Neural progenitor cell (in vitro differentiated cells): ENCODE measurements at regions not wholly inside any gene's neighbourhood (a gene's known extent, or its start where the extent isn't known, plus 50 kb on each side); places are given as distances from the start of the nearest gene placed in this dataset.

Source experiments
- DNase-seq: peaks from one replicate; pipeline ENCODE4 v3.0.0-alpha.2; 2016; ENCODE audit warnings: low spot score
- H2AFZ ChIP-seq: fragments of 200-600 bp; sonication (generic); replicated peaks from 2 replicates; pipeline ENCODE4 v1.6.1; 2016; ENCODE audit warnings: antibody characterized with exemption
- H3F3A ChIP-seq: fragments of 200-600 bp; sonication (generic); 2 replicates; pipeline ENCODE4 v1.6.1; 2016; ENCODE audit warnings: antibody characterized with exemption, low read depth
- H3K27ac ChIP-seq: fragments of 200-600 bp; sonication (generic); 2 replicates; pipeline ENCODE4 v1.5.1; 2016; ENCODE audit warnings: mild to moderate bottlenecking
- H3K27me3 ChIP-seq: fragments of 200-600 bp; sonication (generic); 2 replicates; pipeline ENCODE4 v1.6.1; 2016; ENCODE audit warnings: mild to moderate bottlenecking, moderate library complexity
- H3K36me3 ChIP-seq: fragments of 200-600 bp; sonication (generic); 2 replicates; pipeline ENCODE4 v1.5.1; 2016
- H3K4me1 ChIP-seq: fragments of 200-600 bp; sonication (generic); 2 replicates; pipeline ENCODE4 v1.6.1; 2016; ENCODE audit warnings: mixed run types
- H3K4me2 ChIP-seq: fragments of 200-600 bp; sonication (generic); 2 replicates; pipeline ENCODE4 v1.6.1; 2016
- H3K4me3 ChIP-seq: fragments of 200-600 bp; sonication (generic); 2 replicates; pipeline ENCODE4 v1.5.1; 2016
- H3K79me2 ChIP-seq: fragments of 200-600 bp; sonication (generic); 2 replicates; pipeline ENCODE4 v1.6.1; 2016; ENCODE audit warnings: low read depth
- H3K9ac ChIP-seq: fragments of 200-600 bp; sonication (generic); 2 replicates; pipeline ENCODE4 v1.6.1; 2016
- H3K9me3 ChIP-seq: fragments of 200-600 bp; sonication (generic); 2 replicates; pipeline ENCODE4 v1.5.1; 2016; ENCODE audit warnings: low read depth
- H4K20me1 ChIP-seq: fragments of 200-600 bp; sonication (generic); 2 replicates; pipeline ENCODE4 v1.6.1; 2016; ENCODE audit warnings: low read depth
- H3K27ac Mint-ChIP-seq: 3 replicates; pipeline ENCODE4 v1.8.0; 2021; ENCODE audit warnings: mixed read lengths
- H3K27me3 Mint-ChIP-seq: 2 replicates; pipeline ENCODE4 v1.8.0; 2022; ENCODE audit warnings: low read depth, mild to moderate bottlenecking, inconsistent platforms, moderate library complexity, mixed read lengths; ENCODE audit not compliant: insufficient read depth
- H3K36me3 Mint-ChIP-seq: 3 replicates; pipeline ENCODE4 v1.8.0; 2021; ENCODE audit warnings: mixed read lengths
- H3K4me1 Mint-ChIP-seq: 3 replicates; pipeline ENCODE4 v1.8.0; 2021; ENCODE audit warnings: mixed read lengths
- H3K4me3 Mint-ChIP-seq: 3 replicates; pipeline ENCODE4 v1.8.0; 2021; ENCODE audit warnings: mild to moderate bottlenecking, moderate library complexity, mixed read lengths
- H3K9me3 Mint-ChIP-seq: 3 replicates; pipeline ENCODE4 v1.8.0; 2020; ENCODE audit warnings: mixed read lengths
- CTCF ChIP-seq: fragments of 200-600 bp; sonication (generic); IDR thresholded peaks from 2 replicates; pipeline ENCODE4 v1.5.1; 2017; ENCODE audit warnings: antibody characterized with exemption, mild to moderate bottlenecking
- EZH2 ChIP-seq: fragments of 200-600 bp; sonication (generic); IDR thresholded peaks from 2 replicates; pipeline ENCODE4 v1.6.1; 2017; ENCODE audit warnings: antibody characterized with exemption, mild to moderate bottlenecking, moderate library complexity
- EZH2phosphoT487 ChIP-seq: fragments of 200-600 bp; sonication (generic); IDR thresholded peaks from 2 replicates; pipeline ENCODE4 v1.6.1; 2017; ENCODE audit warnings: antibody characterized with exemption

- Mint-ChIP-seq H3K36me3 (no peaks in the 10 kb centered on the region), H3K9me3 (peaks cover 4% of the 10 kb centered on the region), H3K27ac (no peak overlapping the region), H3K27me3 (peaks cover 2% of the 10 kb centered on the region), H3K4me3 (no peak overlapping the region), H3K4me1 (no peaks in the 10 kb centered on the region)
- no peak for DNase-seq
- Histone ChIP-seq H3K36me3 (no peaks in the 10 kb centered on the region), H3K9ac (no peak overlapping the region), H3K4me3 (no peak overlapping the region), H3K27me3 (no peaks in the 10 kb centered on the region), H3K79me2 (no peaks in the 10 kb centered on the region), H3K9me3 (no peaks in the 10 kb centered on the region), H4K20me1 (no peaks in the 10 kb centered on the region), H3K4me2 (no peak overlapping the region), H3F3A (no peaks in the 10 kb centered on the region), H3K4me1 (no peaks in the 10 kb centered on the region), H3K27ac (no peak overlapping the region), H2AFZ (no peak overlapping the region)
- no peak for TF ChIP-seq EZH2phosphoT487
- no peak for TF ChIP-seq EZH2
- no peak for TF ChIP-seq CTCF
These were observed 63.5 kb upstream of the MAOA start for GRCh38 chrX:43592597-43592996.

GRCh38 chrX:43595931-43596330 is 60.2 kb upstream of the MAOA start:
- TF ChIP-seq EZH2 (no peak), EZH2phosphoT487 (no peak), CTCF (no peak)
- no peaks in the 10 kb centered on the region for H3K4me1 ChIP-seq
- no peaks in the 10 kb centered on the region for H4K20me1 ChIP-seq
- no peak overlapping the region for H3K27ac ChIP-seq
- H2AFZ ChIP-seq, result no peak overlapping the region
- no peak overlapping the region for H3K4me2 ChIP-seq
- H3K27ac Mint-ChIP-seq, result no peak overlapping the region
- no peaks in the 10 kb centered on the region for H3K79me2 ChIP-seq
- H3K36me3 ChIP-seq, result no peaks in the 10 kb centered on the region
- H3K4me3 ChIP-seq, result no peak overlapping the region
- DNase-seq, result no peak
- no peaks in the 10 kb centered on the region for H3K27me3 ChIP-seq
- no peaks in the 10 kb centered on the region for H3K4me1 Mint-ChIP-seq
- H3K9ac ChIP-seq, result no peak overlapping the region
- no peaks in the 10 kb centered on the region for H3F3A ChIP-seq
- peaks cover 2% of the 10 kb centered on the region for H3K27me3 Mint-ChIP-seq
- peaks cover 4% of the 10 kb centered on the region for H3K9me3 Mint-ChIP-seq
- no peak overlapping the region for H3K4me3 Mint-ChIP-seq
- no peaks in the 10 kb centered on the region for H3K36me3 Mint-ChIP-seq
- H3K9me3 ChIP-seq, result no peaks in the 10 kb centered on the region

GRCh38 chrX:43604753-43605152 is 51.3 kb upstream of the MAOA start:
- Mint-ChIP-seq H3K9me3 (peaks cover 12% of the 10 kb centered on the region), H3K27me3 (no peaks in the 10 kb centered on the region), H3K4me3 (no peak overlapping the region), H3K27ac (no peak overlapping the region), H3K36me3 (no peaks in the 10 kb centered on the region), H3K4me1 (no peaks in the 10 kb centered on the region)
- H2AFZ ChIP-seq, result no peak overlapping the region
- H3K9me3 ChIP-seq, result no peaks in the 10 kb centered on the region
- no peak for DNase-seq
- H3K27me3 ChIP-seq, result no peaks in the 10 kb centered on the region
- no peaks in the 10 kb centered on the region for H3K79me2 ChIP-seq
- H3K36me3 ChIP-seq, result no peaks in the 10 kb centered on the region
- H3K9ac ChIP-seq, result no peak overlapping the region
- no peak overlapping the region for H3K27ac ChIP-seq
- no peak for TF ChIP-seq EZH2
- no peak for TF ChIP-seq EZH2phosphoT487
- TF ChIP-seq CTCF, result no peak
- no peak overlapping the region for H3K4me3 ChIP-seq
- no peaks in the 10 kb centered on the region for H4K20me1 ChIP-seq
- no peak overlapping the region for H3K4me2 ChIP-seq
- H3F3A ChIP-seq, result no peaks in the 10 kb centered on the region
- H3K4me1 ChIP-seq, result no peaks in the 10 kb centered on the region

- no peak overlapping the region for H3K27ac ChIP-seq
- H3K4me2 ChIP-seq, result no peak overlapping the region
- no peaks in the 10 kb centered on the region for H3K79me2 ChIP-seq
- no peak overlapping the region for H3K4me3 ChIP-seq
- no peak for DNase-seq
- no peaks in the 10 kb centered on the region for H3K4me1 ChIP-seq
- Mint-ChIP-seq H3K4me1 (no peaks in the 10 kb centered on the region), H3K36me3 (no peaks in the 10 kb centered on the region), H3K27ac (no peak overlapping the region), H3K27me3 (no peaks in the 10 kb centered on the region), H3K9me3 (peaks cover 12% of the 10 kb centered on the region), H3K4me3 (no peak overlapping the region)
- H3K36me3 ChIP-seq, result no peaks in the 10 kb centered on the region
- no peak overlapping the region for H3K9ac ChIP-seq
- H3F3A ChIP-seq, result no peaks in the 10 kb centered on the region
- no peaks in the 10 kb centered on the region for H4K20me1 ChIP-seq
- TF ChIP-seq CTCF (no peak), EZH2 (no peak), EZH2phosphoT487 (no peak)
- no peaks in the 10 kb centered on the region for H3K9me3 ChIP-seq
- no peak overlapping the region for H2AFZ ChIP-seq
- no peaks in the 10 kb centered on the region for H3K27me3 ChIP-seq
These were observed 50.7 kb upstream of the MAOA start for GRCh38 chrX:43605351-43605750.
